ENCODE measurements at regions not wholly inside any gene's neighbourhood (a gene's known extent, or its start where the extent isn't known, plus 50 kb on each side); places are given as distances from the start of the nearest gene placed in this dataset.
"Not testable (repeated sequence)": the region's sequence is repeated elsewhere in the genome, so short reads cannot be mapped to it uniquely, and the experiment has no call there.

DNA sequence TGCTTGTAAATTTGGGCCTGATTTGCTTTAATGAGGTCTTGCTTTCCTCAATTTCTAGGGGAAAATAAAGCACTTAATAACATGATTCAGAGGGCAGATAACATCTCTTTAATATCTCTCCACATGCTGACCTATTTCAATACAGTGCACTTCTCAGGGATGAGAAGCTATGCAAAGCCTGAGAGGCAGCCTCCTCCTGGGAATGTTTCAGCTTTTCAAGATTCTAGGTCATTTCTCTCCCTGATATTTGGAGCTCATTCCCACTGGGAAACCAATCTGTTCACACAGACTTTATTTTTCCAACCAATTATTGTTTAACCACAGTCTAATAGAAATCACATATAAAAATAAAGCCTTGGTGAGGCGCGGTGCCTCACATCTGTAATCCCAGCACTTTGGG, 67.0 kb upstream of the LSAMP start:
- Histone ChIP-seq H3K36me3 (replicated peaks) (no peaks in the 10 kb centered on the region), H3K27me3 (ENCODE audit: low read depth) (no peaks in the 10 kb centered on the region), H3K4me1 (no peaks in the 10 kb centered on the region), H3K4me3 (no peak overlapping the region), H3K9me3 (no peaks in the 10 kb centered on the region)
- DNase-seq (ENCODE audit: low spot score in 2 of 2): no peak
- in situ Hi-C loops (cut with MboI; ENCODE audit: low sequenced_read_pairs): no loop called here

DNA sequence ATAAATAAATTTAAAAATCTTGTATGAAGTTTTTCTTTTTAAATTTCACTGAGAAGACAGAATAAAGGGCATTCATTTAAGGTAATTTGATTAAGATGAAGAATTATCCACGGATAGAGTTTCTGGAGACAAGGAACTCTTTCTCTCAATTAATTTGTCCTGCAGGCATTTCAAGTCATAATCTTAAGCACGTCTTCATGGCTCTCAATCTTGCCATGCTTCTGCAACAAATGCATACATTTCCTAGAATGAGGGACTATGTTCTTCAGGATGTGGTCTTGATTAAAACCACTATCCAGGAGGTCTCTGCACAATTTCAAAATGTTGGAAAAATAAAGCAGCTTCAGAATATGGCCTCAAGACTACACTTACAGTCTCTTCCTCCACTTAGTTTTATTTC, 67.6 kb upstream of the LSAMP start:
- Histone ChIP-seq H3K9me3 (no peaks in the 10 kb centered on the region), H3K36me3 (replicated peaks) (no peaks in the 10 kb centered on the region), H3K27me3 (ENCODE audit: low read depth) (no peaks in the 10 kb centered on the region), H3K4me1 (no peaks in the 10 kb centered on the region), H3K4me3 (no peak overlapping the region)
- in situ Hi-C loops (cut with MboI; ENCODE audit: low sequenced_read_pairs): no loop called here
- DNase-seq (ENCODE audit: low spot score in 2 of 2): no peak

DNA sequence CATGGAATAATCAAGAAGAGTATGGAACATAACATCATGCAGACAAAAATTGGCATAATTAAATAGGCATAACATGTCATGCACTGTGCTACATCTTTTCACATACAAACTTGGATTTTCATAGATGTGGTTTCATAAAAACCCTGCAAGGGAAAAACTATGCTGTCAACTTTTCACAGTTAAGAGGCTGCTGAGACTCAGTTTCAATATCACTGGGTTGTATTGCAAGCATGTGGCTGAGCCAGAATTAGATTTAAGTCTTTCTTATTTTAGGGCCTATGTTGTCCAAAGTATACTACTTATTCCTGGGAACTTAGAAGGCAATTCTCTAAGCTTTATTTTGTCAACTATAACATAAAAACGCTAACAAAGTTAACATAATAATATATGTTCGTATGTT, 70.7 kb upstream of the LSAMP start:
- H3K27me3 ChIP-seq (ENCODE audit: low read depth): no peaks in the 10 kb centered on the region
- no peaks in the 10 kb centered on the region for H3K36me3 ChIP-seq (replicated peaks)
- H3K4me3 ChIP-seq: no peak overlapping the region
- DNase-seq (ENCODE audit: low spot score in 2 of 2): no peak
- in situ Hi-C loops (cut with MboI; ENCODE audit: low sequenced_read_pairs): no loop called here
- H3K9me3 ChIP-seq: no peaks in the 10 kb centered on the region
- H3K4me1 ChIP-seq: no peaks in the 10 kb centered on the region

DNA sequence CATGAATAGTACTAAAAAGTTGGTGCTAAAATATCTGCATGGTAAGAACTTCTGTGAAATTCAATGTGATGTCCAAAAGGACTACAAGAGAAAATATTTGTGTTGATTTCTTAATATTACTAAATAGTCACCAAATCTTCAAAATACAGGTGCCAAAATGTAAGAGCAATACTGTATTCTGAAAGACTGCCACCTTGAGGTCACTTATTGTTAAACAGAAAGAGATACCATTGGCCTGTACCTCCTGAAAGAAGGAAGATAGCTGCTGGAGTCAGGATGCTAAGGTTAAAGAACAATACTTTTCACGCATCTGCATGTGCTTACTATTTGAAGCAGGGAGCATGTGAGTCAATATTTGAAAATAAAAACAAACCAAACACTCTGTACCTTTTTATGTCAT, 72.0 kb upstream of the LSAMP start:
- H3K4me1 ChIP-seq: no peaks in the 10 kb centered on the region
- H3K9me3 ChIP-seq: no peaks in the 10 kb centered on the region
- H3K4me3 ChIP-seq: no peak overlapping the region
- H3K27me3 ChIP-seq (ENCODE audit: low read depth): no peaks in the 10 kb centered on the region
- H3K36me3 ChIP-seq (replicated peaks): no peaks in the 10 kb centered on the region
- in situ Hi-C loops (cut with MboI; ENCODE audit: low sequenced_read_pairs): no loop called here
- DNase-seq (ENCODE audit: low spot score in 2 of 2): no peak

DNA sequence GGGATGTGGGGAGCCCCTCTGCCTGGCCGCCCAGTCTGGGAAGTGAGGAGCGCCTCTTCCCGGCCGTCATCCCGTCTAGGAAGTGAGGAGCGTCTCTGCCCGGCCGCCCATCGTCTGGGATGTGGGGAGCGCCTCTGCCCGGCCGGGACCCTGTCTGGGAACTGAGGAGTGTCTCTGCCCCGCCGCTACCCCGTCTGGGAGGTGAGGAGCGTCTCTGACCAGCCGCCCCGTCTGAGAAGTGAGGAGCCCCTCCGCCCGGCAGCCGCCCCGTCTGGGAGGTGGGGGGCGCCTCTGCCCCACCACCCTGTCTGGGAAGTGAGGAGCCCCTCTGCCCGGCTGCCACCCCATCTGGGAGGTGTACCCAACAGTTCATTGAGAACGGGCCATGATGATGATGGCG, 73.8 kb upstream of the LSAMP start:
- H3K4me1 ChIP-seq; DNase-seq (ENCODE audit: low spot score in 2 of 2); H3K4me3 ChIP-seq; H3K27me3 ChIP-seq (ENCODE audit: low read depth); H3K36me3 ChIP-seq (replicated peaks); in situ Hi-C loops (cut with MboI; ENCODE audit: low sequenced_read_pairs); H3K9me3 ChIP-seq: not testable (repeated sequence)

DNA sequence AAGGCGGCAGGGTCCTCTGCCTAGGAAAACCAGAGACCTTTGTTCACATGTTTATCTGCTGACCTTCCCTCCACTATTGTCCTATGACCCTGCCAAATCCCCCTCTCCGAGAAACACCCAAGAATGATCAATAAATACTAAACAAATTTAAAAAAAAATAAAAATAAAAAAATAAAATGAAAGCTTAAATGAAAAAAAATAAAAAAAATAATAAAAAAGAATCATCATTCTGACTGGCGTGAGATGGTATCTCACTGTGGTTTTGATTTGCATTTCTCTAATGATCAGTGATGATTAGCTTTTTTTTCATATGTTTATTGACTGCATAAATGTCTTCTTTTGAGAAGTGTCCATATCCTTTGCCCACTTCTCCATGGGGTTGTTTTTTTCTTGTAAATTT, 74.5 kb upstream of the LSAMP start:
- H3K4me1 ChIP-seq; H3K9me3 ChIP-seq; in situ Hi-C loops (cut with MboI; ENCODE audit: low sequenced_read_pairs); H3K4me3 ChIP-seq; H3K27me3 ChIP-seq (ENCODE audit: low read depth); H3K36me3 ChIP-seq (replicated peaks); DNase-seq (ENCODE audit: low spot score in 2 of 2): not testable (repeated sequence)

DNA sequence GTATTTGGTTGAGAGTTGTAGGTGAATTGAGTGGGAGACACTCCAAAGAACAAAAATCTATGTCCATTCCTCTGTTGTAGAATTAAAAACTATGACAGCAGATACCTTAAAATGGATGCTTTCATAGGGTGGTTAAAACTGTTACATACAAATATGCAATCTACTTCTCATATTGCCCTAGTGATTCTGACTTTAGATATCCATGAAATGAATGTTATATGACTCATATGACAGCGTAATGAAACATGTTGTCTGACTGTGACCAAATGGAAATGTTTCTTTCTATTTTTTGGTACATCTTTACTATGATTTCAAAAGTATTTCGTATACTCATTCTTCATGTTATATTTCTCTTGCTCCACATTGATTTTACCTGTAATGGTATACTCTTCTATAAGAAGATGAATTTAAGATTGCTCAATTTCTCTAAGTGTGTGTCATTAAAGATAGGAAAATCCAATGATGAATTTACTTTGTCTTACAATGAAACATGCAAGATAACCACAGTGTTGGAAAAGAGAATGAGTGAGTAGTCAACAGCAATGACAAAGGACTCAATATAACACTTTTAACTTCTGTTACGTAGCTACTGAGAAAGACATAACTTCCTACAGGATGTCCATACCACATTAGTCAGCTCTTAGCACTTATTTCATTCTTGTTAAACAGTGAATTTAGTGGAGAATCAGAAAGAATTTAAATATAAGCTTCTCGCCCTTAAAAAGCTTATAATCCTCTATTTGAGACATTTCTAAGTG, 79.3 kb upstream of the LSAMP start:
- no peak overlapping the region for H3K4me3 ChIP-seq
- in situ Hi-C loops (cut with MboI; ENCODE audit: low sequenced_read_pairs): no loop called here
- H3K4me1 ChIP-seq: no peaks in the 10 kb centered on the region
- H3K27me3 ChIP-seq (ENCODE audit: low read depth): no peaks in the 10 kb centered on the region
- DNase-seq (ENCODE audit: low spot score in 2 of 2): no peak
- no peaks in the 10 kb centered on the region for H3K9me3 ChIP-seq
- H3K36me3 ChIP-seq (replicated peaks): no peaks in the 10 kb centered on the region

DNA sequence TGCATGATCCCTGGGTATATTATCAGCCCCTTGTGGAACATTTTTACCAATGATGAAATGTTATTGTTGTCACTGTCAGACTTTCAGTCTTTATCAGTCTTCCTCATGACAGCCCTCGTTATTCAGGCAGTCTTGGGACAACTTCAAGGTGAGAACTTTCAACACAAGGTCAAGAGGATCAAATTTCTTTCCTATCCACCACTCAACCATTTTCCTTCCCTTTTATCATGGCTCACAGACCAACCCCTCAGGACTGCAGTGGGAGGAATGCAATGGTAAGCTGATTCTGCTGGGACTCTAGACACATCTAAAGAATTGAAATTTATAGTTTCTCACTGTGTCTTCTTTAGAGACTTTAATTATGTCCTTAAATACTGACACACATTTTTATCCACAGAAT, 107.0 kb upstream of the LSAMP start:
- in situ Hi-C loops (cut with MboI; ENCODE audit: low sequenced_read_pairs): no loop called here
- no peak overlapping the region for H3K4me3 ChIP-seq
- no peaks in the 10 kb centered on the region for H3K9me3 ChIP-seq
- no peaks in the 10 kb centered on the region for H3K4me1 ChIP-seq
- DNase-seq (ENCODE audit: low spot score in 2 of 2): no peak
- H3K36me3 ChIP-seq (replicated peaks): no peaks in the 10 kb centered on the region
- H3K27me3 ChIP-seq (ENCODE audit: low read depth): peaks cover 3% of the 10 kb centered on the region; the same call in 1 of the 2 replicates

DNA sequence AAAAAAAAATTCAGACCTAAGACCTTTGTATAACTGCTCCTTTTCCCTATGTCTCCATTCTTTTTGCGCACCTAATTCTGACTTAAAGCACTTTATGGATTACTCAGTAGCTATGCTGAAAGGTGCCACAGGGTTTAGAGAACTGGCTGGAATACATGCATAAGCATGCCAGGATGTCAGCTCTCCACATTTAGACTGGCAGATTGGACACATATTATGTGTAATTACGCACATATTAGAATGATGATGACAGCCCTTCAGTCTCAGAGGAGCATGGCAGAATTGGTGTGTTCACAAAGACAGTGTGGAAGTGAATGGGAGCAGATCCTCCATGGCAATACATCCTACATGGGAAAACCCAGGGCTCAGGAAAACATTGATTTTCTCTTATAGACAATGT, 108.1 kb upstream of the LSAMP start:
- H3K4me3 ChIP-seq: no peak overlapping the region
- no peak for DNase-seq (ENCODE audit: low spot score in 2 of 2)
- no peaks in the 10 kb centered on the region for H3K36me3 ChIP-seq (replicated peaks)
- peaks cover 3% of the 10 kb centered on the region; the same call in 1 of the 2 replicates for H3K27me3 ChIP-seq (ENCODE audit: low read depth)
- in situ Hi-C loops (cut with MboI; ENCODE audit: low sequenced_read_pairs): no loop called here
- H3K9me3 ChIP-seq: no peaks in the 10 kb centered on the region
- no peaks in the 10 kb centered on the region for H3K4me1 ChIP-seq

DNA sequence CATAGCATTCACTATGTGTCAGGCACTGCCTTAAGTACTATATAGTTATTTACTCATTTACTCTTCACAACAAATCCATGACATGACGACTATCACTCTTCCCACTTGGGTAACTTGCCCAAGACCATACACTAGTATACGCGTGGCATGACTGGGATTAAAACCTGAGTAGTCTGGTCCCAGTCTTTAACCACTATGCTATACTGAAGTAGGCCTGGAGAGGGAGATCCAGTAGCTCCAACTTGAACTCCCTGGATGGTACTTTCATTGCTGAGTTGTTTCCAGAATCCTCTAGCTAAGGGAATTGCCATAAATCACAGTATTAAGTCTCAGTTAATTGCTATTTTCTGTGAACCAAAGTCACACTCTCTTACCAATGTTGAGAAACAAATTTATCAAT, 116.2 kb upstream of the LSAMP start:
- in situ Hi-C loops (cut with MboI; ENCODE audit: low sequenced_read_pairs): no loop called here

DNA sequence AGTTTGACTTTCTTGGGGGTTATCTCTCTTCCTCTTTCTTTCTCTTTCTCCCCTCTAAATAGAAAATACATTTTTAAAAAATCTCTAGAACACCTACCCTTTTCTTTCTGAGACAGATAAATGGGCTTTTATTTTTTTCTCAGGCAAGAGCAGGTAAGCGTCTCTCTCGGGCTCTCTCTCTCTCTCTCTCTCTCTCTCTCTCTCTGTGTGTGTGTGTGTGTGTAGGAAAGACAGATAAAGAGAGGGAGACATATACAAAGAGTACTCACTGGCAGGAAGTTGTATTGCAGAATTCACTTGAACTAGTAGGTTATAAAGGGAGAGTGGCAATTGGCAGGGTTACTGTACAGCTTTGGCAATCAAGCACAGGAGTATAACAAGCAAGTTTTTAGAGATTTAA, 118.1 kb upstream of the LSAMP start:
- no peaks in the 10 kb centered on the region for H3K4me1 ChIP-seq
- in situ Hi-C loops (cut with MboI; ENCODE audit: low sequenced_read_pairs): no loop called here
- H3K36me3 ChIP-seq (replicated peaks): no peaks in the 10 kb centered on the region
- H3K4me3 ChIP-seq: no peak overlapping the region
- no peaks in the 10 kb centered on the region; the same call in 1 of the 2 replicates for H3K27me3 ChIP-seq (ENCODE audit: low read depth)
- DNase-seq (ENCODE audit: low spot score in 2 of 2): no peak
- no peaks in the 10 kb centered on the region for H3K9me3 ChIP-seq

More for the DNA sequence above, 116.2 kb upstream of the LSAMP start:
- Histone ChIP-seq H3K36me3 (replicated peaks) (no peaks in the 10 kb centered on the region), H3K9me3 (no peaks in the 10 kb centered on the region), H3K4me1 (no peaks in the 10 kb centered on the region), H3K4me3 (no peak overlapping the region), H3K27me3 (ENCODE audit: low read depth) (no peaks in the 10 kb centered on the region; the same call in 1 of the 2 replicates)
- DNase-seq (ENCODE audit: low spot score in 2 of 2): no peak

DNA sequence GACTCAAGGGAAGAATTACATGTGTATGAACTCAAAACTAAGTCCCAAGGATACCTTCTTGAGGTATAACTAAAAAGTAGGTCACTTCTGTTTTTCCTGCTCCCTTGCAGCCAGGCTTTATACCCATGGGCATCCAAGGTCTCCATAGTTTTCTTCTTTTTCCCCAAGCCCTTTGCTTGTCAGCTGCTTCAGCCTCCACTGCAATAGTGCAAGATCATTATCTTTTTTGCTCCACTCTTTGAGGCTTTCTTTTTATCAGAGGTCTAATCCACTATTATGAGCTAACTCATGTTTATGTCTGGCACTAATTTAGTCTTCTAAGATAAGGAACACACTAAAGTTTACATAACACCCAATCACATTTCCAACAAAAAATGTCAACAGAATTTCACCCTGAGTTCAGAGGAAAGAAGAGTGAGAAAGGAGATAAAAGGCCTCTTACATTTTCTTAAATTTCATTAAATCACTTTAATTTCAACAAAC, 121.2 kb upstream of the LSAMP start:
- in situ Hi-C loops (cut with MboI; ENCODE audit: low sequenced_read_pairs): no loop called here
- no peaks in the 10 kb centered on the region for H3K4me1 ChIP-seq
- no peak for DNase-seq (ENCODE audit: low spot score in 2 of 2)
- H3K9me3 ChIP-seq: no peaks in the 10 kb centered on the region
- H3K27me3 ChIP-seq (ENCODE audit: low read depth): no peaks in the 10 kb centered on the region; the same call in 1 of the 2 replicates
- no peak overlapping the region for H3K4me3 ChIP-seq
- no peaks in the 10 kb centered on the region for H3K36me3 ChIP-seq (replicated peaks)

DNA sequence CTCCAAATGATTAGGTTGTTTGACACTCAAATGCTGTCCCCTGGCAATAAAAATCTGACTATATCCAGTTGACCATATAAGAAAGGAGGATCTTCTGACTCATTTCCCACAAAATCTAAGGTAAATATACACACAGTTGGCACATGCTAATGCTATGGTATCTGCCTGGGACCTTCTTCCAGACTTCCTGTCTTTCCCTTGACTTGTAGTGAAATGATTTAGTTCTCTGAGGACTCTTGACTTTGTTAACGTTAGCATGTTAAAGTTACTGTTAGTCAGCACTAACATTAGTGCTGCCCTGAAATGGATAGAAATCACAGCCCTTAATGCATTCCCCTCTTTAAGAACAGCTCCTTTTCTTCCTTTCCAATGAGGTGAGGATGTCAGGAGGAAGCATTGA, 124.3 kb upstream of the LSAMP start:
- H3K4me3 ChIP-seq: no peak overlapping the region
- no peaks in the 10 kb centered on the region for H3K27me3 ChIP-seq (ENCODE audit: low read depth)
- no peaks in the 10 kb centered on the region for H3K36me3 ChIP-seq (replicated peaks)
- in situ Hi-C loops (cut with MboI; ENCODE audit: low sequenced_read_pairs): no loop called here
- DNase-seq (ENCODE audit: low spot score in 2 of 2): no peak
- H3K4me1 ChIP-seq: no peaks in the 10 kb centered on the region
- H3K9me3 ChIP-seq: no peaks in the 10 kb centered on the region

DNA sequence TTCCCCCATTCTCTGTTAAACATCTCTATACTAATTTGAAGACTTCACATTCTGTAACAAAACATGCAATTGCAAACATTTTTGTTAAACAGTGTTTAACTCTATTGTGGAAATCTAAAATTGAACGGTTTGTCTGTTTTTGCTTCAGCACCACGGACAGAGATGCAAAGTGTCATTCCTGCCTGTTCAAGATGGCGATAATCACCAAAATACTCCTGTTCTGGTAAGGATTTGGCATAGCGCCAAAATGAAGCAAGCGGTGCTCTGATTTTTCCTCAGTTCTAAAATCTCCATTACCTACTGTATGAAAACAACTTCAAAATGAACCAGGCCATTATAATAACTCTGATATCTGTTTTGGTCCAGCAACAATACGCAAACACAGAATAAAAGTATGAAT, 129.7 kb upstream of the TUSC7 start:
- in situ Hi-C loops (cut with MboI; ENCODE audit: low sequenced_read_pairs): no loop called here
- Histone ChIP-seq H3K27me3 (ENCODE audit: low read depth) (no peaks in the 10 kb centered on the region), H3K36me3 (replicated peaks) (no peaks in the 10 kb centered on the region), H3K4me1 (no peaks in the 10 kb centered on the region), H3K9me3 (no peaks in the 10 kb centered on the region), H3K4me3 (no peak overlapping the region)
- peak in 1 of 2 experiments; percentile 21 for DNase-seq (ENCODE audit: low spot score in 2 of 2)
